Inflammatory macrophage treated with lipopolysaccharide for 1 hour (primary cell): ENCODE measurements at regions not wholly inside any gene's neighbourhood (a gene's known extent, or its start where the extent isn't known, plus 50 kb on each side); places are given as distances from the start of the nearest gene placed in this dataset.
"Not testable (repeated sequence)": the region's sequence is repeated elsewhere in the genome, so short reads cannot be mapped to it uniquely, and the experiment has no call there.

Experiments
- DNase-seq, 2 donors: peaks; one replicate each; pipeline ENCODE4 v3.0.0-alpha.2; 2020 to 2022

- DNase-seq = no peak
These were observed 361.5 kb downstream of the RRAGC start for GRCh38 chr1:38497921-38498656.

DNA sequence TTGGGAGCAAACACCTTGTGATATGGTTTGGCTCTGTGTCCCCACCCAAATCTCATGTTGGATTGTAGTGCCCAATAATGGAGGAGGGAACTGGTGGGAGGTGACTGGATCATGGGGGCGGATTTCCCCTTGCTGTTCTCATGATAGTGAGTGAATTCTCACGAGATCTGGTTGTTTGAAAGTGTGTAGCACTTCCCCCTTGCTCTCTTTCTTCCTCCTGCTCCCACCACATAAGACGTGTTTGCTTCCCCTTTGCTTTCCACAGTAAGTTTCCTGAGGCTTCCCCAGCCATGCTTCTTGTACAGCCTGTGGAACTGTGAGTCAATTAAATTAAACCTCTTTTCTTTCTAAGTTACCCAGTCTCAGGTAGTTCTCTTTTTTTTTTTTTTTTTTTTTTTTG is 366.3 kb downstream of the RRAGC start:
- DNase-seq = peak; percentile 31 to 35

- DNase-seq = peak in 1 of 2 donors; percentile 42
These were observed 369.7 kb downstream of the RRAGC start for GRCh38 chr1:38489844-38490270.

- DNase-seq = no peak
These were observed 371.2 kb downstream of the RRAGC start for GRCh38 chr1:38488162-38488898.

DNA sequence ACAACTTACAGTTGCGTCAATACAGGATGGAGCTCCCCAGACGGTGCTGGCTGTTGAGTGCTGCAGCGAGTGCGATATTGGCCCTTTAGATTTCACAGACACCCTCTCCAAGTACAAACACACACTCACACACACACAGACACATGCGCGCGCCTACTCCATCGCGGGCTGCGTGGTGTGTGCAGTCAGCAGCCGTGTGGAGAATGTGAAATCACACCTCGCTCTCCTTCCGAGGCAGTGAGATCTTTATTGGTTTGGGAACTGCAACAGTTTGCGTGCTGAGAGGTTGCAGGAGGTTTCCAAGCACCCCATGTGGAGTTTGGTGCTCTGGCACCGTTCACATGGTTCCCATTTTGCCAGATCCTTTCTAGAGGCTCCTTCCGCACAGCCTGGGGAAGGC is 372.2 kb downstream of the RRAGC start:
- no peak for DNase-seq

GRCh38 chr1:38486085-38486484 is 373.5 kb downstream of the RRAGC start:
- DNase-seq = no peak

- DNase-seq = peak; percentile 44 to 69
These were observed 377.4 kb downstream of the RRAGC start for GRCh38 chr1:38481871-38482826.

DNA sequence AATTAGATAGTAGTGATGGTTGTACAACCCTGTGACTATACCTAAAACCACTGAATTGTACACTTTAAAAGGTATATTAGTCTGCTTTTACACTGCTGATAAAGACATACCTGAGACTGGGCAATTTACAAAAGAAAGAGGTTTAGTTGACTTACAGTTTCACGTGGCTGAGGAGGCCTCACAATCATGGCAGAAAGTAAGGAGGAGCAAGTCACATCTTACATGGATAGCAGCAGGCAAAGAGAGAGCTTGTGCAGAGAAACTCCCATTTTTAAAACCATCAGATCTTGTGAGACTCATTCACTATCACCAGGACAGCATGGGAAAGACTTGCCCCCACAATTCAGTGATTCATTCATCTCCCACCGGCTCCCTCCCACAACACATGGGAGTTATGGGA is 379.9 kb downstream of the RRAGC start:
- not testable (repeated sequence) for DNase-seq

DNA sequence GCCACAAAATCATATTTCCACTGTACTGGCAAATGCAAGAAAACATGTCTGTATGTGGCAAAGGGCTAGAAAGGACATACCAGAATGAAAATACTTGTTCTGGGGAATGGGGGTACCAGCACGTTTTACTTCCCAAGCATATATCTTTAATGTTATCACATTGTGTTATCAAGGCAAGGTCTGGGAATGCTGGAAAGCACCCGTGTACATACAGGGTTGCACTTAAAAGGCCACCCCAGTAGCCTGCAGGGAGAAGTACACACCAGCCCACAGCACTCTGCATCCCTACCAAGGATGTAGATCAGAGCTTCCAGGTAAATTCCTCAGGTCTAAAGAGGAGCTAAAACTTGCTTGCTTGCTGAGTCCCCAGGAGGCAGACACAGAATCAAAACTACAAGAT is 381.8 kb downstream of the RRAGC start:
- DNase-seq = no peak

DNA sequence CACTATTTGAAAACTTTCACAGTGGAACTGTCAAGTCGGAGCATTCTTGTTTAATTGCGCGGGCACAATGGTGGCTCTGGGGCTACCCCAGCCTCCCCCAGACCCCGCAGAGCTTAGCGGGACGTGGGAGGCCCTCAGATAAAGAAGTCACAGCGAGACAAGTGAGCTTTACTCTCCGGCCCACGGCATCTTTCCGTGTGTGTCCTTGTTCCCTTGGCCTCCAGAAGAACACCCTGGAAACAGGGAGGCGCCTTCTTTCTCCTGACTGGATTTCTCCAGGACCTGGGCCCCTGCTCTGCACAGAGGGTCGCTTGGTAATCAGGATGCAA is 382.8 kb downstream of the RRAGC start:
- DNase-seq = no peak

GRCh38 chr1:38476111-38476849 is 383.3 kb downstream of the RRAGC start:
- no peak for DNase-seq

DNA sequence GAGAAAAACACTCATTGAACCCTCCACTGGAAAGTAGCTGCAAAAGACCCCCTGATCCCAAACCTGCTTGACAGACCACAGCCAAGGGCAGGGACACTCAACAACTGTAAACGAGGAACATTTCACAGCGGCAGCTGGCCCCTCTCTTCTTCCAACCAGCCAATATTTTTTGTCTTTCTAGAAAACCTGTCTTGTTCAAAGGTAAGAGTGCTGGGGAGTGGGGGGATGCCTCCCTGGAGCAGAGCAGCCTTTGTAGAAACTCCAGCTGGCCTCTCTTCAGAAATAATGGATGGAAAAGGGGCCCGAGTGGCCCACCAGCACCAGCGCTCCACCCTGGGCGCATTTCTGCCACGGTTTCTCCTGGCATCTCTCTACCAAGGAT is 384.0 kb downstream of the RRAGC start:
- DNase-seq = no peak

DNA sequence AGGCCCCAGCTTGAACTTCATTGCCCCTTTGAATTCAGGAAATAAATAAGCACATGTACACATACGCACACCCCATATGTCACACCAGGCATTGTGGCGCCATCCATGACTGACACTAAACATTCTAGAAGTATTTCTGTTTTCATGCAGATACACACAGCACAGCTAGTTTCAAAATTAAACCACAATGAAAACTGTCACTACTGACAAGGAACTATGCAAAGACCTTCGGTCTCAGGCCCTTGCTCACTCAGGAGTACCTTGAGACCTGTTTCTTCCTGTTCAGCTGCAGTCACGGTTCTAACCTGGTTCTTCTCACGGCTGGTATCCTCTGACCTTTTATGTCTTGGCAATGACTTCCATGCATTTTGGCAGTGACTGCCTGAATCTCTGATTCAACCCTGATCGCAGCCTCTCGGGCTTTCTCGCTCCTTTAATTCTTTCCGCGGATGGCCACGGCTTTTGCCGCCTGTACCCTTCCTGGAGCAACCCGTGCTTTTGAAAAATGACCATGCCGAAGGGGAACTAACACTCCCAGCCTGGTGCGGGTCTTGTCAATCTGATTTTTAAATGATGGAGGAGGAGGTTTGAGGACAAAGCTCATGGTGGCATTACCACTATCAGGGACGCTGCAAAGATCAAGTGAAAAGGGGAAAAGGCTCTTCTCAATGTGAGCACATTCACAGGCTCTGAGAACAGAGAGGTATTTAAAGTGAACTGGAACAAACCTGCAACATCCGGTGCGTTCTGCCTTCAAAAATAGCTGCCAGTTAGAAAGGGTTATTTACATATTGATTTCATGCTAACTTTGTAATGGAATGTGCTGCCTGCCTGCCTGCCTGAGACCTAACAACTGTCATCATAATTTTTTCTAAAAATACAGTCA is 384.6 kb downstream of the RRAGC start:
- no peak for DNase-seq

- no peak for DNase-seq
These were observed 393.1 kb downstream of the RRAGC start for GRCh38 chr1:38466487-38466886.

DNA sequence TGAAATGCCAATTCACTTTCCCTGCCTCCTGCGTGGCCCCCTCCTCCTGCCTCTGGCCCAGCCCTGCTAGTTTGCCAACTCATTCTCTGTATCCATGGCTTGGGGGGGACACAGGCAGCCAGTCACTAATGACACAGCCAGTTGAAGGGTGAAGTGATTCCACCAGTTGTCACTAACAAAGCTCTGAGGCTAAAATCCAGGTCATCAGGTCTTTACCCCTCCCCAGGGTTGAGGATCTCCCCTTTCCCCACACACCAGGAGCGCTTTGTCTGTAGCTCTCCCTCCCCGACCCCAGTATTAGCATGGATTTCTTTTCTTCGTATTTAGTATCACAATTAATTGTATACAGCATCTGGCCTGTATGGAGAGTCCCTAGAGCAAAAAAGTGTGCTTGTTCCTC is 394.1 kb downstream of the RRAGC start:
- no peak for DNase-seq

- DNase-seq = no peak
These were observed 395.4 kb downstream of the RRAGC start for GRCh38 chr1:38464071-38464661.

DNA sequence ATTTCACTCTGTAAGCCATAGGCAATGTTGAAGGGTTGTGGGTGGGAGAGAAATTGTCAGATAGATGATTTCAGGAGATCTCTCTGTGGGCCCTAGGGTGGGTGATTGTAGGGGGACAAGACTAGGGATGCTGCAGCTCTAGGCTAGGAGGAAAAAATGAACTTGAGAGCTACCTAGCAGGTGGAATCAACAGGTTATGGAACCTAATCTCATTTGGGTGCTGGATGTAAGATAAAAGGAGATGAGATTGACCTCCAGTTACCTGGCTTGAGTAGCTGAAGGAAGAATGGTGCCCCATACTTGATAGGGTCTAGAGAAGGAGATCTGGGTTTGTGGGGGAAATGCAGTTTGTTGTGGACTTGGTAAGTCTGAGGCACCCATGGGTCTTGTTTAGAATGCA is 396.5 kb downstream of the RRAGC start:
- no peak for DNase-seq

DNA sequence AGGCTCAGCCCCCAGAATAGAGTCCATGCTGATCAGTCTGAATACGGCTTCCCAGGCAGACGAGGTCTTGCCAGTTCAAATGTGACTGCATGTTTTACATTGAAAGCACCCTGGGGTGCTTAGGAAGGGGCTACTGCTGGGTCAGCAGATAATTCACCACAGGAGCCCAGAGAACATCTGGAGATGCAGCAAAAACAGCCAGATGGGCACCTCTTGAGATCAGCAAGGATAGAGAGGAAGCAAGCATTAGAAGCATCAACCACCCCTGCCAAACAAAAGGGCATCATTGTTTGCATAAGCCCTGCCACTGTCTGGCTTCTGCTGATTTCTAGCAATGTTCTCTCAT is 403.1 kb downstream of the RRAGC start:
- DNase-seq = no peak

DNA sequence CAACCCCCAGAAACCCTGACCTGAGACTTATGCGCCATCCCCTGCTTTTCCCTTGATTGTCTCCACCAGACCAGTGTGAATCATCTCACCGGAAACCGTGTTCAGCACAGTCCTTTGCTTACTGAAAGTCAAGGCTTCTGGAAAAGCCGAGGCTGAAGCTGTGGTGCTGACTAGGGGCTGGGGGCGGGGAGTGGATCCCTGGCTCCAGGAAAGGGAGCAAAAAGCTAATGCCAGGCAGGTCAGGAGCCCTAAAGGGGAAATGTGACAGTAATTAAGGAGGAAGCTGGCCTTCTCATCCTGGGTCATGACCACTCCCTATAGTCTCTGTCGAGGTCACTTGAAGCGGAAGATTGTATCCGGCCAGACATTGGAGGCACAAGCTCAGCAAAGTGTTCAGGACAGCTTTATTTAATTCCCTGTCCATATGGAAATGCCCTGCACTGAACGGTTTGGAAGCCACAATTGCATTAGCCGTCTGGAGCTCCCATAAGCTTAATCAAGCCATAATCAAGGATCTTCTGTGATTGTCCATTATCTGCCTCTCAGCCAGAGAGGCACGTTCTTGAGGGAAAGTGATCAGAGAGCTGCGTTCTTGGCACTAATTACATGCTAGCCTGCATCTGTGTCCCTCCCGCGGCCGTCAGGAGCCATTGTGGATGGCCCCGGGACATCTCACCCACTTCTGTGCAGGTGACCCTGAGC is 403.6 kb downstream of the RRAGC start:
- DNase-seq = no peak

DNA sequence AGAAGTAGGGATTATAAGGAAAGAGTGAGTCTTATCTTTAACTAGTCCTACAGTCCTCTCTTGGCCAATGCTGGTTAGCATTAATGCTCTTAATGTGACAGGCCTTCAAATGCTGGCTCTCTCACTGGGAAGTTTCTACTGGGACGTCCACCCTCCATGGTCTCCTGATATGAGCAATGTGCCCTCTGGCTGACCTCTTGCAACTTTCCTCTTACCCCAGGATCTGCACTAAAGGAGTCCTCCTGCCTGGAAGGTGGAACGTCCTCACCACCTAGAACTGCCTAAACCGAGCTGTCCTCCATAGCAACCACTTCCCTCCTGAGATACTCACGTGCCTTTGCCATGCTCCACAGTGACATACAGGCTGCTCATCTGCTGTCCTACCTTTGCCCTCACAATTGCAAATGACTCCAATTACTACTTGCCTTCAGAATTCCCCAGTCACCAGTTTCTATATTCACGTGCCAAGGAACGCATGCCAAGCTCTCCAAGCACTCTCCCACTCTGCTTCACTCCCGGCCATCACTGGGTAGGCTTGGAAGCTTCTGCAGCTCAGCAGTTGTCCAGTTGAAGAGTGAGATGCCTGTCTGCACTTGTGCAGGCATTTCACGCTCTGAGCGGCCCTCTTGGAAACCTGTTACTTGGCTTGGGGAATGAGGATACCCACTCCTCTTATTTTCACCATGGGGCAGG is 404.7 kb downstream of the RRAGC start:
- DNase-seq = no peak
